Transverse colon (tissue), 4 donors: ENCODE measurements at regions not wholly inside any gene's neighbourhood (a gene's known extent, or its start where the extent isn't known, plus 50 kb on each side); places are given as distances from the start of the nearest gene placed in this dataset.
"Not testable (repeated sequence)": the region's sequence is repeated elsewhere in the genome, so short reads cannot be mapped to it uniquely, and the experiment has no call there.

ENCODE experiments used
- DNase-seq: peaks from one replicate; pipeline ENCODE4 v3.0.0-alpha.2; 2019
- H3K27ac ChIP-seq, 4 donors: fragments of 200-600 bp; sonication (generic); 2 replicates each; pipeline ENCODE4 v1.5.1; 2016 to 2018; ENCODE audit warnings: inconsistent platforms in 4 of 4
- H3K27me3 ChIP-seq: fragments of 200-600 bp; sonication (generic); 2 replicates; pipeline ENCODE4 v1.5.1; 2017; ENCODE audit warnings: inconsistent platforms
- H3K36me3 ChIP-seq, 4 donors: fragments of 200-600 bp; sonication (generic); 2 replicates each; pipeline ENCODE4 v1.5.1; 2017 to 2019; ENCODE audit warnings: inconsistent platforms in 4 of 4
- H3K4me1 ChIP-seq, 4 donors: fragments of 200-600 bp; sonication (generic); 2 replicates each; pipeline ENCODE4 v1.5.1; 2017 to 2020; ENCODE audit warnings: inconsistent platforms in 4 of 4
- H3K4me3 ChIP-seq, 4 donors: fragments of 200-600 bp; sonication (generic); 1 replicate in 1 of 4; 2 replicates in 3 of 4; pipeline versions ENCODE4 v1.5.1 to v1.6.1; 2017 to 2019; ENCODE audit warnings: inconsistent platforms in 4 of 4
- H3K9me3 ChIP-seq, 2 donors: fragments of 200-600 bp; sonication (generic); 2 replicates each; pipeline ENCODE4 v1.5.1; 2017 to 2019; ENCODE audit warnings: inconsistent platforms in 2 of 2
- EP300 ChIP-seq: sonication (generic); formaldehyde crosslinking; IDR thresholded peaks from one replicate; pipeline ENCODE4 v1.6.1; 2017; ENCODE audit warnings: antibody characterized with exemption, low read depth
- POLR2A ChIP-seq: fragments of 450-650 bp; IDR thresholded peaks from one replicate; pipeline ENCODE4 v1.6.1; 2016; ENCODE audit warnings: antibody characterized with exemption, mild to moderate bottlenecking, moderate library complexity
- POLR2AphosphoS5 ChIP-seq, 3 donors: sonication (generic); formaldehyde crosslinking; IDR thresholded peaks; one replicate each; pipeline ENCODE4 v1.6.1; 2016; ENCODE audit warnings: antibody characterized with exemption in 3 of 3
- WGBS, 2 donors: methylation state at CpG; one replicate each; pipeline ENCODE4 v1.1.5; 2018; ENCODE audit warnings: low coverage in 1 of 2; 5-methylcytosine and 5-hydroxymethylcytosine counted together
- in situ Hi-C, 4 donors: fragments of 200-750 bp; cut with MboI; loops; one replicate each; pipeline versions ENCODE4 v1.15.0 to v1.15.1; 2017; ENCODE audit warnings: low sequenced_read_pairs in 3 of 4, low pct_ligation_motif_present in 1 of 4, low pct_unique_long_range_greater_than_20kb in 1 of 4
- intact Hi-C: fragments of 100-400 bp; cut with DNase I; formaldehyde crosslinking; loops from one replicate; pipeline ENCODE4 v1.15.1; 2023; ENCODE audit warnings: low total_unique reads
- TF ChIP-seq, protein P1 (sequence below), 5 experiments: fragments of 200-600 bp in 3 of 5; fragments of 450-650 bp in 2 of 5; sonication (generic) in 3 of 5; IDR thresholded peaks; 1 replicate in 2 of 5; 2 replicates in 3 of 5; pipeline ENCODE4 v1.5.1; 2016 to 2017; ENCODE audit warnings: antibody characterized with exemption in 5 of 5, inconsistent platforms in 3 of 5, mild to moderate bottlenecking in 2 of 5, moderate library complexity in 1 of 5

DNA sequence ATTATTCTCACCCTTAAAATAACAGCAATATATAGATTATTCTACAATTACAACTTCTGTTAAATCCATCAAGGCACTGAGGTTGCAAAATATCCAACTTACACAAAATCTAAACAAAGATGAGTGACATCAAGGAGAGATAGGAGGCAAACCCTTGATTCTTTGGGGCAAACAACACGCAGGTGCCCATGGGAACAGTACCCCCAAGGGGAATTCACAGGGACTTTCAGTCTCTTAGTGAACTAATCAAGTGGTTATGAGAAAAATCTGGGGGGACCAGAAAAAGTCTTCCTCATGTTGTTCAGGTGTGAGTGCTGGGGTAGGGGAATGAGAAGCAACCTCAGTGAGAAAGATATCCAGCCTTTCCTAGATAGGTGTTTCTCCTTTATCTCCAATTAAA lies 1107.9 kb downstream of the PLA2G4A start:
- in situ Hi-C loops, result no loop called here
- TF ChIP-seq, protein P1, sequence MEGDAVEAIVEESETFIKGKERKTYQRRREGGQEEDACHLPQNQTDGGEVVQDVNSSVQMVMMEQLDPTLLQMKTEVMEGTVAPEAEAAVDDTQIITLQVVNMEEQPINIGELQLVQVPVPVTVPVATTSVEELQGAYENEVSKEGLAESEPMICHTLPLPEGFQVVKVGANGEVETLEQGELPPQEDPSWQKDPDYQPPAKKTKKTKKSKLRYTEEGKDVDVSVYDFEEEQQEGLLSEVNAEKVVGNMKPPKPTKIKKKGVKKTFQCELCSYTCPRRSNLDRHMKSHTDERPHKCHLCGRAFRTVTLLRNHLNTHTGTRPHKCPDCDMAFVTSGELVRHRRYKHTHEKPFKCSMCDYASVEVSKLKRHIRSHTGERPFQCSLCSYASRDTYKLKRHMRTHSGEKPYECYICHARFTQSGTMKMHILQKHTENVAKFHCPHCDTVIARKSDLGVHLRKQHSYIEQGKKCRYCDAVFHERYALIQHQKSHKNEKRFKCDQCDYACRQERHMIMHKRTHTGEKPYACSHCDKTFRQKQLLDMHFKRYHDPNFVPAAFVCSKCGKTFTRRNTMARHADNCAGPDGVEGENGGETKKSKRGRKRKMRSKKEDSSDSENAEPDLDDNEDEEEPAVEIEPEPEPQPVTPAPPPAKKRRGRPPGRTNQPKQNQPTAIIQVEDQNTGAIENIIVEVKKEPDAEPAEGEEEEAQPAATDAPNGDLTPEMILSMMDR (IDR thresholded peaks at IDR 0.05), result no peak
- TF ChIP-seq POLR2A (no peak), EP300 (no peak), POLR2AphosphoS5 (IDR thresholded peaks at IDR 0.05) (no peak)

DNA sequence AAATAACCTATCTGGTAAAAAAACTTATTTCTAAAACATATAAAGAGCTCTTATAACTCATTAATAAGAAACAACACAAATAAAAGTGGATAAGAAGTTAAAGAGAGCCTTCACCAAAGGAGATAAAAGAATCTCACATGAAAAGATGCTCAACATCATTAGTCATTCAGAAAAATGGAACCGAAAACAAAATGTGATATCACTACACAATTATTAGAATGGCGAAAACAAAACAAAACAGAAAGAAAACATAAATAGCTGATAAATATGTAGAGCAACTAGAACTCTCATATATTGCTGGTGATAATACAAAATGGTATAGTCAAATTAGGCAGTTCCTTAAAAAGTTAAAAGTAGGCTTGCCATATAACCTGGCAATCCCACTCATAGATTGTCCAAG lies 1109.3 kb downstream of the PLA2G4A start:
- intact Hi-C loops, result no loop called here
- Histone ChIP-seq H3K36me3 (no peaks in the 10 kb centered on the region), H3K27me3 (no peaks in the 10 kb centered on the region), H3K4me3 (no peak overlapping the region), H3K9me3 (no peaks in the 10 kb centered on the region), H3K27ac (no peak overlapping the region), H3K4me1 (no peaks in the 10 kb centered on the region)
- WGBS, 2 donors, result 40 to 80% methylated on average over 2 of the region's 2 CpGs
- no peak for DNase-seq
- in situ Hi-C loops, result no loop called here
- TF ChIP-seq POLR2AphosphoS5 (IDR thresholded peaks at IDR 0.05) (no peak), EP300 (no peak), POLR2A (no peak)
- TF ChIP-seq, protein P1 (IDR thresholded peaks at IDR 0.05), result no peak

More for the DNA sequence above, 1107.9 kb downstream of the PLA2G4A start:
- WGBS, 2 donors, result 74% methylated on average over 1 of the region's 1 CpG; no CpG with 5 or more reads in 1 of the 2 donors
- intact Hi-C loops, result no loop called here
- Histone ChIP-seq H3K4me1 (no peaks in the 10 kb centered on the region), H3K27ac (no peak overlapping the region), H3K4me3 (no peak overlapping the region), H3K9me3 (no peaks in the 10 kb centered on the region), H3K36me3 (no peaks in the 10 kb centered on the region), H3K27me3 (no peaks in the 10 kb centered on the region)
- no peak for DNase-seq

- Histone ChIP-seq H3K27me3 (no peaks in the 10 kb centered on the region), H3K9me3 (peaks cover 0 to 13% of the 10 kb centered on the region in 2 donors), H3K4me1 (no peaks in the 10 kb centered on the region), H3K4me3 (no peak overlapping the region), H3K36me3 (no peaks in the 10 kb centered on the region), H3K27ac (no peak overlapping the region)
- WGBS, 2 donors, result 88 to 90% methylated on average over 4 of the region's 4 CpGs
- in situ Hi-C loops, result no loop called here
- no peak for TF ChIP-seq POLR2A
- TF ChIP-seq EP300, result no peak
- TF ChIP-seq POLR2AphosphoS5 (IDR thresholded peaks at IDR 0.05), result no peak
- TF ChIP-seq, protein P1 (IDR thresholded peaks at IDR 0.05), result no peak
- DNase-seq, result no peak
- intact Hi-C loops, result no loop called here
Measured at GRCh38 chr1:187942986-187943385, 1114.2 kb downstream of the PLA2G4A start.

DNA sequence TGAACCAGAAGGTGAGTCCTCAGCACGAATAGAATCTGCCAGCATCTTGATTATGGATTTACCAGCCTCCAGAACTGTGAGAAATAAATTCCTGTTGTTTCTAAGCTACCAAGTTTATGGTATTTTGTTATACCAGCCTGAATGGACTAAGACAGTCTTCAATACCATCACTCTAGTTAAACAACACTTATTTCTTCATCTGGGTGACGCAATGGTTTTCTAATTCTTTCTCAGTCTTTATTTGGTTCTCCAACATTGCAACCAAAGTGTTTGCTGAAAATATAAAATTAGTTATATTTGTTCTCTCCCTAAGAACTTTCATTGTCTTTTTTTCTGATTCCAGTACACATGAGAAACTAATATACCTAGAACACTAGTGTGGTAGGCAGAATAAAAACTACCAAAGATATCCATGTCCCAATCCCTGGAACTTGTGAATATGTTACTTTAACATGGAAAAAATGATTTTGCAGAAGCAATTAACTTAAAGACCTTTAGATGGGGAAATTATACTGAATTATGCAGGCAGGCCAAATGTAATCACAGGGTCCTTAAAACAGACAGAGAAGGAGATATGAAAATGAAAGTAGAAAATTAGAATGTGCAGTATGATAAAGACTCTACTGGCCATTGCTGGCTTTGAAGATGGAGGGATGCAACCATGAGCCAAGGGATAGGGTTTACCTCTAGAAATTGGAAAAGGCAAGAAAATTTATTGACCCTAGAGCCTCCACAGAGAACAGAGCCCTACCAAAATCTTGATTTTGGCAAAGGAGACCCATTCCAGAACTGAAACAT lies 1115.1 kb downstream of the PLA2G4A start:
- TF ChIP-seq EP300 (no peak), POLR2A (no peak), POLR2AphosphoS5 (IDR thresholded peaks at IDR 0.05) (no peak)
- TF ChIP-seq, protein P1 (IDR thresholded peaks at IDR 0.05), result no peak
- H3K4me3 ChIP-seq, result no peak overlapping the region
- intact Hi-C loops, result no loop called here
- no peaks in the 10 kb centered on the region for H3K36me3 ChIP-seq
- no peaks in the 10 kb centered on the region for H3K4me1 ChIP-seq
- 49 to 100% methylated on average over 1 to 2 of the region's 2 CpGs for WGBS, 2 donors
- no peaks in the 10 kb centered on the region for H3K27me3 ChIP-seq
- in situ Hi-C loops, result no loop called here
- H3K9me3 ChIP-seq, result peaks cover 0 to 13% of the 10 kb centered on the region in 2 donors
- DNase-seq, result no peak
- no peak overlapping the region for H3K27ac ChIP-seq

GRCh38 chr1:187946661-187947060 lies 1117.9 kb downstream of the PLA2G4A start:
- H3K4me1 ChIP-seq, H3K4me3 ChIP-seq, in situ Hi-C loops, DNase-seq, H3K36me3 ChIP-seq, intact Hi-C loops, H3K27me3 ChIP-seq, H3K27ac ChIP-seq: not testable (repeated sequence)
- H3K9me3 ChIP-seq, result peaks cover 2 to 13% of the 10 kb centered on the region in 2 donors
- WGBS, 2 donors, result 69 to 71% methylated on average over 3 of the region's 3 CpGs
